ENCODE measurements at regions not wholly inside any gene's neighbourhood (a gene's known extent, or its start where the extent isn't known, plus 50 kb on each side); places are given as distances from the start of the nearest gene placed in this dataset.

- H3K9me3 ChIP-seq (ENCODE audit: low read length) = no peaks in the 10 kb centered on the region
- no peak overlapping the region for H3K9ac ChIP-seq (ENCODE audit: insufficient read depth, low read depth, low read length)
- CTCF ChIA-PET (ENCODE audit: low intra/inter-chr PET ratio, low total read pairs) = no interaction called here
- intact Hi-C loops (cut with micrococcal nuclease; ENCODE audit: unreplicated experiment) (no loop called here), in situ Hi-C loops (cut with HindIII; ENCODE audit: extremely low pct_ligation_motif_present, low pct_unique_long_range_greater_than_20kb) (no loop called here)
- BruUV-seq (replicated peaks) = no TSS peak
- H3K36me3 ChIP-seq (replicated peaks in 1 of 2; ENCODE audit: control insufficient read depth in 1 of 2, insufficient read depth in 2 of 2, low read length in 2 of 2) = no peaks in the 10 kb centered on the region
- H3K4me2 ChIP-seq (ENCODE audit: low read depth, low read length) = no peak overlapping the region
- no peak for ATAC-seq
- no peaks in the 10 kb centered on the region for H3K79me2 ChIP-seq (ENCODE audit: insufficient read depth, low read length)
- H3K27me3 ChIP-seq (ENCODE audit: control insufficient read depth in 1 of 2, insufficient read depth in 2 of 2, low read length in 2 of 2) = peaks cover 0 to 9% of the 10 kb centered on the region in 2 experiments; a peak in 2 of 5 replicates
- DNase-seq (ENCODE audit: low spot score) = no peak
- 0 out of 2 replicates have a peak, but pooled peaks cover 8% of the 10 kb centered on the region for H3K4me1 ChIP-seq (ENCODE audit: insufficient read depth, low read length)
- no peak overlapping the region for H3K27ac ChIP-seq (ENCODE audit: extremely low read length, insufficient read depth, low read length)
- H3K4me3 ChIP-seq (replicated peaks in 1 of 3; ENCODE audit: insufficient read depth in 1 of 3, low read depth in 2 of 3, low read length in 3 of 3) = no peak overlapping the region
- POLR2A ChIA-PET = no interaction called here
- no peak for FAIRE-seq
- H2AFZ ChIP-seq (ENCODE audit: low read length) = no peak overlapping the region
- no peaks in the 10 kb centered on the region for H4K20me1 ChIP-seq (ENCODE audit: insufficient read depth, low read length)
- WGBS (ENCODE audit: low lambda C conversion rate) = 15% methylated on average over 10 of the region's 11 CpGs
- TF ChIP-seq SCMH1 (CRISPR knock-in tag; IDR thresholded peaks at IDR 0.05; ENCODE audit: borderline replicate concordance) (no peak), ZNF3 (CRISPR knock-in tag; IDR thresholded peaks at IDR 0.05) (no peak), ZNF337 (CRISPR knock-in tag; IDR thresholded peaks at IDR 0.05; ENCODE audit: borderline replicate concordance, low read depth) (no peak), ZNF468 (CRISPR knock-in tag; IDR thresholded peaks at IDR 0.05) (no peak)
Measured at GRCh38 chr1:29632806-29633615, 396.7 kb downstream of the PTPRU start.

- H3K36me3 ChIP-seq (replicated peaks in 1 of 2; ENCODE audit: control insufficient read depth in 1 of 2, insufficient read depth in 2 of 2, low read length in 2 of 2) = no peaks in the 10 kb centered on the region
- no TSS peak for BruUV-seq (replicated peaks)
- intact Hi-C loops (cut with micrococcal nuclease; ENCODE audit: unreplicated experiment) (no loop called here), in situ Hi-C loops (cut with HindIII; ENCODE audit: extremely low pct_ligation_motif_present, low pct_unique_long_range_greater_than_20kb) (no loop called here)
- 6% methylated on average over 6 of the region's 9 CpGs for WGBS (ENCODE audit: low lambda C conversion rate)
- H3K27me3 ChIP-seq (ENCODE audit: control insufficient read depth in 1 of 2, insufficient read depth in 2 of 2, low read length in 2 of 2) = peaks cover 0 to 9% of the 10 kb centered on the region in 2 experiments; a peak in 2 of 5 replicates
- 0 out of 2 replicates have a peak, but pooled peaks cover 8% of the 10 kb centered on the region for H3K4me1 ChIP-seq (ENCODE audit: insufficient read depth, low read length)
- no peak overlapping the region for H3K9ac ChIP-seq (ENCODE audit: insufficient read depth, low read depth, low read length)
- H3K27ac ChIP-seq (ENCODE audit: extremely low read length, insufficient read depth, low read length) = no peak overlapping the region
- POLR2A ChIA-PET = no interaction called here
- no peak overlapping the region for H3K4me2 ChIP-seq (ENCODE audit: low read depth, low read length)
- H2AFZ ChIP-seq (ENCODE audit: low read length) = no peak overlapping the region
- H4K20me1 ChIP-seq (ENCODE audit: insufficient read depth, low read length) = no peaks in the 10 kb centered on the region
- CTCF ChIA-PET (ENCODE audit: low intra/inter-chr PET ratio, low total read pairs) = no interaction called here
- H3K4me3 ChIP-seq (replicated peaks in 1 of 3; ENCODE audit: insufficient read depth in 1 of 3, low read depth in 2 of 3, low read length in 3 of 3) = no peak overlapping the region
- no peak for TF ChIP-seq ZNF883 (CRISPR knock-in tag; IDR thresholded peaks at IDR 0.05; ENCODE audit: not compliant biosample characterization)
- no peak for TF ChIP-seq LBX2 (CRISPR knock-in tag; IDR thresholded peaks at IDR 0.05; ENCODE audit: borderline replicate concordance)
- TF ChIP-seq ZNF18 (CRISPR knock-in tag; IDR thresholded peaks at IDR 0.05; ENCODE audit: insufficient replicate concordance) = no peak
- TF ChIP-seq TMF1 (CRISPR knock-in tag; IDR thresholded peaks at IDR 0.05; ENCODE audit: low read depth) = no peak
- no peak for TF ChIP-seq HMGXB4 (CRISPR knock-in tag; IDR thresholded peaks at IDR 0.05; ENCODE audit: borderline replicate concordance in 1 of 2, low read depth in 1 of 2)
- no peak for TF ChIP-seq SMC3 (IDR thresholded peaks at IDR 0.05; ENCODE audit: low read length)
- TF ChIP-seq POLR2A (IDR thresholded peaks at IDR 0.05; ENCODE audit: insufficient read depth in 1 of 2, low read depth in 2 of 2, low read length in 2 of 2) = no peak
- ATAC-seq (no peak), DNase-seq (ENCODE audit: low spot score) (no peak), FAIRE-seq (no peak)
- H3K79me2 ChIP-seq (ENCODE audit: insufficient read depth, low read length) = no peaks in the 10 kb centered on the region
- H3K9me3 ChIP-seq (ENCODE audit: low read length) = no peaks in the 10 kb centered on the region
Measured at GRCh38 chr1:29631836-29632805, 395.8 kb downstream of the PTPRU start.
